GM19035 (cell line): ENCODE measurements at regions not wholly inside any gene's neighbourhood (a gene's known extent, or its start where the extent isn't known, plus 50 kb on each side); places are given as distances from the start of the nearest gene placed in this dataset.

ENCODE experiments used
- ATAC-seq: cut with Tn5 transposase; IDR thresholded peaks from one replicate; pipeline ENCODE4 v1.9.1; 2021; ENCODE audit not compliant: unreplicated experiment

DNA sequence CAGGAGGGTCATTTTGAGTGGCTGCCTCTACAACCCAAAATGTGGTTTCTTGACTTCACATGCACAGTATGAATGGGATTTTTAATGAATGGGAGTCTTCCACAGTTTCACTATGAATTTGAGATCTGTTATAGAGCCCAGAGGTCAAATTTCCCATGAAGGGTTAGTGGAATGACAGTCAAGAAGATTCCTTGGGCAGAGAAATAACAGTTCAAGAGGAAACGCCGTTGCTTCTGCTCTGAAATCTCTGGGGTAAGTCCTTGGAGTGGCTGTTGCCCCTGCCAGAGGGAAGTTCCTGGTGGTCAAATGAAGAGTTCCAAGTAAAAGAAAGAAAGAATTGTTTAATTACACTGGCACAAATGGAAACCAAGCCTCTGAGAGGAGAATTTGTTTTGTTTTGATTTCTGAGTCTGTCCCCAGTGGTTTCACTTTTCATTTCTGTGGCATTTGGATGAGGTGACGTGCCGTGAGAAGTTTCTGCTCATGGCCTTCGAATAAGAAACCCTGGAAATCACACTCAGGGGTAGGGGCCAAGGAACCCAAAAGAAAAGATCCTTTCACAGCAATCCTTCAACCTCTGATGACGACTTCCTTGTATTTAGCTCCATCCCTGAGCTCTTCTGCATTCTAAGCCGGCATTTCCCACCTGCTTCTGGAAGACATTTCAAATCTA lies 77.5 kb upstream of the IL12A start:
- peak; percentile 87 for ATAC-seq

DNA sequence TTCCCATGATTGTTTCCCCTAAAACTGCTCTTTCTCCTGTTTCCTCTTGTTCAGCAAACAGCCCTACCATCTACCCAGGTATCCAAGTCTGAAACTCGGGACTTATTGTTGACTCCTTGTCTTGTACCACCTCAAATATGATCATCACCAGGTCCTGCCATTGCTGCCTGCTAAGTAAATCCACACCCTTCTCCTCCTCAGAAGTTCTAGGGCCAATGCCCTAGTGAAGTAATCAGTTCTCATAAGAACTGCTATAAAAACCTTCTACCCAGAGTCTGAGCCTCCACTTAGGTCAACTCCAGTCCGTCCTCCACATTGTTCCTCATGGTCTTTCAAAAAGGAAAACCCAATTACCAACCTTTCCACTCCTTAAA lies 77.0 kb upstream of the IL12A start:
- ATAC-seq = no peak

GRCh38 chr3:159913712-159914414 lies 74.8 kb upstream of the IL12A start:
- ATAC-seq = no peak

- no peak for ATAC-seq
Measured at GRCh38 chr3:159914426-159914825, 74.2 kb upstream of the IL12A start.

GRCh38 chr3:159916052-159916451 lies 72.6 kb upstream of the IL12A start:
- ATAC-seq = no peak

- ATAC-seq = no peak
Measured at GRCh38 chr3:159917141-159917540, 71.5 kb upstream of the IL12A start.

- ATAC-seq = peak; percentile 79
Measured at GRCh38 chr3:159919873-159920272, 68.8 kb upstream of the IL12A start.

DNA sequence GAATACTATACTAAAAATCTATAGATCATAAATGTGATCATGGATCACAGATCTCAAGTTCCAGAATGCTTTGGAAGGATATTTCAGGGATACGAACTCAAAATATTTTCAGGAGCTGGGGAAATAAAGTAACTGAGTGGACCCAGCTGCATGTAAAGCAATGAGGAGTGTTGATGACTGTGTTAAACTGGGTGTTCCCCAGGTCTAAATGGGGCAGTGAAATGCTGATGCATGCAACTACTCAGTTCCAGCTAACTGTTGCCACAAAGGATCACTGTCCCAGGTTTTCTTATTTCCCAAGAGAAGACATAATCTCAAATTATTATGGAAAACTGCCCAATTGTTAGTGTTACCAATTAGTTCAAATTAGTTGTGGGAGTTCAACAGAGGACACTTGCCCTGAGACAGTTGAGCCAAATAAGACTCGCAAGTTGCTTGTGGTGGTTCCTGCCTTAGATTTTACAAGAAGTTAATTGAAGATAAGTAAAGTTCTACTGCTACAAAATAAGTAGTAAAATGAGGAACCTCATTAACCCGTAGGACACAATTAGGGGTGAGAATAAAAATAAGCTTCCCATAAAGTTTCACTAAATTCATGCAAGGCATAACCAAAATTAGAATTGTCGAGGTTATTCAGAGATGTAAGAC lies 66.3 kb upstream of the IL12A start:
- ATAC-seq = no peak

DNA sequence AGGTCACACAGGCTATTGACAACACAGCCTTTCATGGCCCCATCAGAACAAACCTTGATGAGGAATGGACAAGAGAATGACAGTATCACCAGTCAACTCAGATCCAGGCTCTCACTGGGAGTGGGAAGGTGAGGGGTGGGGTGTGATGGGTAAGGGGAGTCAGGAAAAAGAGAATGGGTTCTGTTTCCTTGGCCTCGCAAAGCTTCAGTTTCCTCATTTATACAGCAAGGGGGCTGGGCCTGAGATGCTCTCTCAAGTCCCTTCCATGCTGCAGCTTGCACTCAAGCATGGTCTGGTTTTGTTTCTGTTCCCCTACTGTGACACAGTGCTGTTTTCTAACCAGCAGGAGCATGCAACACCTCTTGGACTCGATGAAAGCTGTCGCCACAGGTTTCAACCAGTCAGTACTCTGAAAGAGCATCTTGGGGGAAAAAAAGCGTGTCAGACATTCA lies 65.7 kb upstream of the IL12A start:
- peak; percentile 93 for ATAC-seq

- ATAC-seq = no peak
Measured at GRCh38 chr3:159923336-159923735, 65.3 kb upstream of the IL12A start.

- no peak for ATAC-seq
Measured at GRCh38 chr3:159923956-159924355, 64.7 kb upstream of the IL12A start.

- no peak for ATAC-seq
Measured at GRCh38 chr3:159924411-159924810, 64.2 kb upstream of the IL12A start.

GRCh38 chr3:159925248-159925647 lies 63.4 kb upstream of the IL12A start:
- no peak for ATAC-seq

DNA sequence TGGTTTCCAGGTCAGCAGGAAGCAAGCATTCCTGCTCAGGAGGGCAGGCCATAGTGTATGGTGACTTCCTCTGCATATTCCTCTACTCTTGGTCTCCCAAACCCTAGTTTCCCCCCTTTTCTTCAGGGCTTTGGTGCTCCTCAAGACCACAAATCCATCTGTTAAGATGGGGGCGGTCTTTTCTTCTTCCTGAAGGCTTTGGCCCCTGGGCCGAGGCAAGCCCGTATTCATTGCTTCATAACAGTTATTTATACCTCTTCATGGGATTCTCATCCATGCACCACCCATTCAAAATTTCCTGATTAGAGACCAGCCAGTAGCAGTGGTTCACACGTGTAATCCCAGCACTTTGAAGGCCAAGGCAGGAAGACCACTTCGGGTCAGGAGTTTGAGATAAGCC lies 62.1 kb upstream of the IL12A start:
- no peak for ATAC-seq

DNA sequence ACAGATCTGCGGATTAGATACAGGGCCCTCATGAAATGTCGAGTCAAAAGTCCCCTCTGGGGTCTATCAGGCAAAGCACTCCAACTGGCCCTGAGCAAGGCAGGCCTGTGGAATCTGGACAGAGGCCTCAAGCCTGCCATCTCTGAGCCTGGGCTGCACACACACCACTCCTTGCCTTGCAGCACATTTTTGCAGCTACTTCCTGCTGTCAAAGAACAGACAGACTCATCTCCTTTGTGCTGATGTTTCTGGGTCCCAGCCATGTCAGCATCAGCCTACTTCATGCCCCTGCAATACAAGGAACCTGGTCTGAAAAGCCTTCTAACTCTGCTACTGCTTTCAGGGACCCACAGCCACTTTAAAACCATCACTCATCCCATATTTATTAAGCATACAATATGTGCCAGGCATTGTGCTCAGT lies 60.6 kb upstream of the IL12A start:
- ATAC-seq = no peak

DNA sequence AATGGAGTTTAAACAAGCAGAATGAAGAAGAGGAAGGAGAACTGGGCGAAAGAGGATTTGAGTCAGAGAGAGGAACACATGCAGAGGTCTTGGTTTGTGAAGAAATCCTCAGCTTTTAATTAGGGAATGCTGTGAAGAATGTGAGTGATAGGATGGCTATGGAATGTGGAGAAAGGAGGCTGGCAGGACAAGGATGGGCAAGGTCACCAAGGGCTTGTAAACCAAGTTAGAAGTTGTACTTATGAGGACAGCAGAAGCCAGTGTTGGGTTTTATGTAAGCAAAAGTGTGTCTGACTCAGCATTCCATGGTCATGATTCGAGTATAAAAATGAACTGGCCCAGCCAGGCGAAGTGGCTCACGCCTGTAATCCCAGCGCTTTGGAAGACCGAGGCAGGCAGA lies 60.0 kb upstream of the IL12A start:
- ATAC-seq = no peak

GRCh38 chr3:159929171-159930141 lies 59.2 kb upstream of the IL12A start:
- peak; percentile 76 for ATAC-seq

GRCh38 chr3:159934216-159934615 lies 54.4 kb upstream of the IL12A start:
- ATAC-seq = no peak

DNA sequence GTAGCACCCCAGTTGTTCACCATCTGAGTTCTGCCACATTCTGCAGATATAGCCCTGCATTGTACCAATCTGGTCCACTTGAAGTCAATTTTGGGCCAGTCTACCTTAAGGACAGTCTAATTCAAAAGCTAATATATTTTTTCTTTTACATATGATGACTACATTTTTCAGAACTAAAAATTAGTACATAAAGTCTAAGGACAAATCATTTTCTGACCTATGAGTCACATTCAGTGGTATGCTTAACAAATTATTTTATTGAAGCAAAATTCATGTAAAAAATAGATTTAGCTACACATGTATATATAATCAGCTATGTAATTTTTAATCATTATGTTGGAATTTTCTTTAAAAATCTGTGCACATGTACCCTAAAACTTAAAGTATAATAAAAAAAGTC lies 52.1 kb upstream of the IL12A start:
- no peak for ATAC-seq

GRCh38 chr3:159937561-159938166 lies 51.0 kb upstream of the IL12A start:
- no peak for ATAC-seq

DNA sequence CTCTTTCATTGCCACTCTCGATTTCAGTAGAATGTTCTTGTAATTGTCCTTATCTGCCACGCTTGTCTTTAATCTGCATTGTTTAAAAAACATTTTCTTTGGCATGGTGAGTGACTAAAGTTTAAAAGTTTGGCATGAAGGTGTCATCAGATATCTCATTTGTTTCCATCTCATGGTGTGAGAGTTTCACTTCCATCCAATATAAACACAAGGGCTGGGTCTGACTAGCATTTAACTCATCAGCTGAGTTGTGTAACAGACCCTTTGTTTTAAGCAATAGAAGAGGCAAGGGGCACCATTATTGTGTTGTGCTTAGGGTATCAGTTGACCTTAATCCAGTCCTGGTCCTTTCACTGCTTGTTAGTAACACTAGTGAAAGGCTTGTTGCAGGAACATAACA lies 49.9 kb upstream of the IL12A start:
- no peak for ATAC-seq
